Mesothelial cell of epicardium (in vitro differentiated cells): ENCODE measurements at regions not wholly inside any gene's neighbourhood (a gene's known extent, or its start where the extent isn't known, plus 50 kb on each side); places are given as distances from the start of the nearest gene placed in this dataset.

ENCODE experiments used
- DNase-seq, 2 experiments: peaks; one replicate each; pipeline ENCODE4 v3.0.0; 2021; ENCODE audit warnings: low spot score in 2 of 2; ENCODE audit not compliant: unreplicated experiment in 2 of 2
- H3K27ac Mint-ChIP-seq: 2 replicates; pipeline ENCODE4 v1.8.0; 2021; ENCODE audit warnings: mixed read lengths
- H3K27me3 Mint-ChIP-seq: 2 replicates; pipeline ENCODE4 v1.8.0; 2021; ENCODE audit warnings: low read depth, mixed read lengths
- H3K36me3 Mint-ChIP-seq: 2 replicates; pipeline ENCODE4 v1.8.0; 2021; ENCODE audit warnings: mixed read lengths
- H3K4me1 Mint-ChIP-seq: 2 replicates; pipeline ENCODE4 v1.8.0; 2021; ENCODE audit warnings: mixed read lengths
- H3K4me3 Mint-ChIP-seq: 2 replicates; pipeline ENCODE4 v1.8.0; 2021; ENCODE audit warnings: mild to moderate bottlenecking, moderate library complexity, mixed read lengths
- H3K9me3 Mint-ChIP-seq: 2 replicates; pipeline ENCODE4 v1.8.0; 2021; ENCODE audit warnings: mixed read lengths
- TF ChIP-seq, protein P1 (sequence below): fragments of 200-600 bp; sonication (generic); IDR thresholded peaks from one replicate; pipeline ENCODE4 v1.5.0; 2021; ENCODE audit warnings: antibody characterized with exemption; ENCODE audit not compliant: unreplicated experiment

GRCh38 chr1:65505547-65506300, 85.3 kb downstream of the LEPR start:
- Mint-ChIP-seq H3K36me3 (no peaks in the 10 kb centered on the region), H3K4me1 (peaks cover 4% of the 10 kb centered on the region), H3K9me3 (peaks cover 4% of the 10 kb centered on the region), H3K27me3 (no peaks in the 10 kb centered on the region), H3K4me3 (no peak overlapping the region), H3K27ac (no peak overlapping the region)
- TF ChIP-seq, protein P1, sequence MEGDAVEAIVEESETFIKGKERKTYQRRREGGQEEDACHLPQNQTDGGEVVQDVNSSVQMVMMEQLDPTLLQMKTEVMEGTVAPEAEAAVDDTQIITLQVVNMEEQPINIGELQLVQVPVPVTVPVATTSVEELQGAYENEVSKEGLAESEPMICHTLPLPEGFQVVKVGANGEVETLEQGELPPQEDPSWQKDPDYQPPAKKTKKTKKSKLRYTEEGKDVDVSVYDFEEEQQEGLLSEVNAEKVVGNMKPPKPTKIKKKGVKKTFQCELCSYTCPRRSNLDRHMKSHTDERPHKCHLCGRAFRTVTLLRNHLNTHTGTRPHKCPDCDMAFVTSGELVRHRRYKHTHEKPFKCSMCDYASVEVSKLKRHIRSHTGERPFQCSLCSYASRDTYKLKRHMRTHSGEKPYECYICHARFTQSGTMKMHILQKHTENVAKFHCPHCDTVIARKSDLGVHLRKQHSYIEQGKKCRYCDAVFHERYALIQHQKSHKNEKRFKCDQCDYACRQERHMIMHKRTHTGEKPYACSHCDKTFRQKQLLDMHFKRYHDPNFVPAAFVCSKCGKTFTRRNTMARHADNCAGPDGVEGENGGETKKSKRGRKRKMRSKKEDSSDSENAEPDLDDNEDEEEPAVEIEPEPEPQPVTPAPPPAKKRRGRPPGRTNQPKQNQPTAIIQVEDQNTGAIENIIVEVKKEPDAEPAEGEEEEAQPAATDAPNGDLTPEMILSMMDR, result no peak
- DNase-seq, result no peak

DNA sequence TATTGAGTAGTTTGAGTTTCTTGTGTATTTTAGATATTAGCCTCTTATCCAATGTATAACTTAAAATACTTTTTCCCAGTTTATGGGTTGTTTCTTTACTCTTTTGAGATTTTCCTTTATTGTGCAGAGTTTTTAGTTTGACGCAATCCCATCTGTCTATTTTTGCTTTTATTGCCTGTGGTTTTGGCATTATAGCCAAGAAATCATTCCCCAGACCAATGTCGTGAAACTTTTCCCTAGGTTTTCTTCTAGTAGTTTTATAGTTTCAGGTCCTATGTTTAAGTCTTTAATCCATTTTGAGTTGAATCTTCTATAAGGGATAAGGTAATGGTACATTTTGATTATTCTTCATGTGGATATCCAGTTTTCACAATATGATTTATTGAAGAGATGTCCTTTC, 87.6 kb downstream of the LEPR start:
- peaks cover 4% of the 10 kb centered on the region for H3K4me1 Mint-ChIP-seq
- DNase-seq, result no peak
- H3K27me3 Mint-ChIP-seq, result no peaks in the 10 kb centered on the region
- no peak overlapping the region for H3K27ac Mint-ChIP-seq
- no peaks in the 10 kb centered on the region for H3K36me3 Mint-ChIP-seq
- no peak overlapping the region for H3K4me3 Mint-ChIP-seq
- TF ChIP-seq, protein P1, result no peak
- peaks cover 4% of the 10 kb centered on the region for H3K9me3 Mint-ChIP-seq

GRCh38 chr1:65509912-65510680, 89.6 kb downstream of the LEPR start:
- Mint-ChIP-seq H3K27me3 (no peaks in the 10 kb centered on the region), H3K27ac (no peak overlapping the region), H3K36me3 (no peaks in the 10 kb centered on the region), H3K4me3 (no peak overlapping the region), H3K4me1 (peaks cover 4% of the 10 kb centered on the region), H3K9me3 (peaks cover 4% of the 10 kb centered on the region)
- DNase-seq, result no peak
- TF ChIP-seq, protein P1, result no peak

- Mint-ChIP-seq H3K9me3 (peaks cover 4% of the 10 kb centered on the region), H3K4me1 (peaks cover 4% of the 10 kb centered on the region), H3K27ac (no peak overlapping the region), H3K27me3 (no peaks in the 10 kb centered on the region), H3K36me3 (no peaks in the 10 kb centered on the region), H3K4me3 (no peak overlapping the region)
- TF ChIP-seq, protein P1, result no peak
- no peak for DNase-seq
Measured at GRCh38 chr1:65510961-65511360, 90.5 kb downstream of the LEPR start.

DNA sequence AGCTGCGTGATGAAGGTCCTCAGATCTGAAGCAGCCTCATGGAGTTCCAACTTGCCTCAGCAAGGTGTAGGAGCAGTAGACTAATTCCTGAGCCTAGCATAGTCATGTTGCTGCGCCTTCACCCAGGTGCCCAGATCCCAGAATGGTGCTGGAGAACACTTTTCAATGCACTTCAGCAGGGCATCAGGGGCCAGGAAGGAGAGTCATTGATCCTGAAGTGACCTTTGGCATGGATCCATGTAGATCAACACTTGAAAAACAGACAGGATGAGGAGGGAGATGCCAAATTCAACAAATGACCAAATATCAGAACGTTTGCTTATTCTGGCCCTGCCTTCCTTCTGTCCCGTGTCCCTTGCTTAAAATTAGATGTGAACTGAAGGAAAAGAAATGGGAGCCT, 91.9 kb downstream of the LEPR start:
- Mint-ChIP-seq H3K9me3 (peaks cover 4% of the 10 kb centered on the region), H3K27me3 (no peaks in the 10 kb centered on the region), H3K4me1 (peaks cover 4% of the 10 kb centered on the region), H3K4me3 (no peak overlapping the region), H3K36me3 (no peaks in the 10 kb centered on the region), H3K27ac (no peak overlapping the region)
- DNase-seq, result no peak
- TF ChIP-seq, protein P1, result no peak
